CD4-positive, alpha-beta T cell treated with Interleukin-6 for 4 hours (primary cell): ENCODE measurements at regions not wholly inside any gene's neighbourhood (a gene's known extent, or its start where the extent isn't known, plus 50 kb on each side); places are given as distances from the start of the nearest gene placed in this dataset.

Source experiments
- DNase-seq: peaks from one replicate; pipeline ENCODE4 v3.0.0-alpha.2; 2020; ENCODE audit warnings: mixed read lengths

DNA sequence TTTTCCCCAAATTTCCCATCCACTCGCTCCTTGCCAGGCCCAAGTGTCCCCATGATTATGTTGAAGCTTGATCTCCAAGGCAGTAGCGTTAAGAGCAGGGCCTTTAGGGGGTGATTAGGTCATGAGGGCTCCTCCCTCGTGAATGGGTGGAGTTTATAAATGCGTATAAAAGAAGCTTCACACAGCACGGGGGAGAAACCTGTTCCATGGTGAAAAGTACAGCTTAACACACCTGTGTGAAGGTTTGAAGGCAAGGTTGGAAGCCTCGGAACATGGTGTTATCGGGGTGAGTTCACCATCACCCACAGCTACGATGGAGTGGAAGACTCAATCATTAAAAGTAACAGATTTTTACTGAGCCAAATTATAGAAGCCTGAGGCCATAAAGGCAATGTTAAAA is 137.4 kb upstream of the ALKAL2 start:
- no peak for DNase-seq

DNA sequence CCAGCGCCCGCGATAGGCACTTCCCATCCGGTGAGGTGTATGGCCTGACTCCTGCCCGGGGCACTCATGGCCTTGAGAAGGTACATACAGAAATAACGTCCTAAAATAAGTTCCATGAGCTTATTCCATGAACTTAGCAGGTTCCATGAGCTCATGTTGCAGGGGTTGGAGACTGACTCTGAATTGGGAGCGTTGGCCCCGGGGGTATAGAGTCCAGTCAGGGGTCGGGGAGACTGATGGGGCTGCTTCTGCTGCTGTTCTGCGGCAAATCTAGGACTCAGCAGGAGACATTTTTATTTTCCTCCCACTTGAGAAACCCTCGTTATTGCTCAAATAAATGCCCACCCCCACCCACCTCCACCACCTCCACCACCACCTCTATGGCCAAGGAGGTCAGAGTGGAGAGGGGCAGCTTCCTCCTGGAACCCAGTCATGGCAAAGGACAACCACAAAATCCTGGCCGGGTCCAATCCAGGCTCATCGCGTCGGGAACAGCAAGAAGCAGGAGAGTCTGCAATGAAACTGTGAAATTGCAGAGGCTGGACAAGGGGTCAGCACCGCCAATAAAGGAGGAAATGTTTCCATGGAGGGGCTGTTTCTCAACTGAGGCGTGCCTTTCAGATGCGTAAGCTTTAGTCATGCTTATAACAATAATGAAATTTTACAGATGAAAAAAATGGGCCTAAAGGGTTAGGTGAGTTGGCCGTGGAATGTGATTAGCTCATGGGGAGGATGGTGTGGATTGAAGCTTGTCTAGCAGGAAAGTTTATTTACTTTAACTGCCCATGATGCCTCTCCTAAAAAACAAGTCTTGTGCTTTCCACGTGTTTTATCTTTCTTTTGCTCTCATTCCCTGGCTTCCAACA is 136.6 kb upstream of the ALKAL2 start:
- DNase-seq = no peak

DNA sequence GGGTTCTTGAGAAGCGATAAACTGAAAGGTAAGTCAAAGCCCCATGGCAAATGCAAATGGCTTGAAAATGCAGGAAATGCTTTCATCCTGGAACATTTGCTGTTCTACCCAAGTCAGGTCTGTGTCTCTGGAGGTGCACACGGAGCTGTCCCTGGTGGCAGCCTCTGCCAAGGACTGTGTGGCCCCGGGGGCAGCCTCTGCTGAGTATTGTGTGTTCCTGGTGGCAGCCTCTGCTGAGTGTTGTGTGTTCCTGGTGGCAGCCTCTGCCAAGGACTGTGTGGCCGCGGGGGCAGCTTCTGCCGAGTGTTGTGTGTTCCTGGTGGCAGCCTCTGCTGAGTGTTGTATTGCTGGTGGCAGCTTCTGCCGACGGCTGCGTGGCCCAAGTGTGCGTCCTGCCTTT is 135.6 kb upstream of the ALKAL2 start:
- no peak for DNase-seq

DNA sequence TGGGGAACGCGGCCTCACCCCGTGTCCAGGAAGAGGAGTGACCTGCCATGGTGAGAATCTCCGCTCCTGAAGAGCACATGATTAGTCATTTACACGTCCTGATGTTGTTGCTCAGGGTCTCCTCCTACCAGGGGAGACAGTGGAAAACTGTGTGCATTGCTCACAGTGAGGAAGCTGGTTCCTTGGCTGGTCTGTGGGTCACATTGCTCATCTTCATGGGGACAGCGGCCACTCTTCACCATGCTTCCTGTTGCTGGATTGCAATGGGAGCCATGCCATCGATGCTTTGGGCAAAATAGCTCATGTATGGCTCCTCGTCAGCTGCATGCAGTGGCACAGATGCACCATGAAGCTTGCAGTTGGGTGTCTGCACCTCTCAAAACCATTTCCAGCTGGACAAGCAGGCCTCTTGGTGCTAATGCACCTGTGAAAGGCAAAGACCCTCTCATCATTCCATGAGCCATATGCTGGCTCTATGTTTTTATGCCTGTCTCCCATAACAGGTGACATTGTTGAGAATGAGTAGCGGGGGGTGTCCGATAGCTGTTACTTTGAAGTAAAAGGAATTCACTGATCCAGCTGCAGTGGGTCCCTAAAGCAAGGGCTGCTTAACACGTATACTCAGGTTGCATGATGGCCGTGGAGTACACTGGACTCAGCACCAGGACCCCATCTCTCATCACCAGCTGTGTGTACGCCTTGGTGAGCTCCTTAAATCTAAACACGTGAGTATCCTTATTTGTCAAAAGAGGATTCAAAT is 135.0 kb upstream of the ALKAL2 start:
- no peak for DNase-seq

DNA sequence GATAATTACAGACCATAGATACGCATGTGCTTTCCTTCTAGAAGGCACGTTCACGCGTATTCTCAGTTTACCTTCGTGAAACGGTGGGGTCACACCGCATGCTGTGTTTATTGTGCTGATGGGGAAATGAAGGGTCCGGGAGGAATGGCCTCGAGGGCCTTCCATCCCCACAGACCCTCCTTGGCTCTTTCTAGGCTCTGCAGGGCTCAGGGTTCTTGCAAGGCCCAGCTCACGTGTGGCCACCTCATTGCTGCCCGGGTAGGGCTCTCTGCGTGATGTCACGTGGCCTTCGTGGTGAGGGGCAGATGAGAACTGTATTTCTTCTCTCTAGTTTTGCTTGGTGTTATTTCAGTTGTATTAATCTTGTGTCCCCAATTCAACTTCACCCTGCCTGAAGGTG is 133.5 kb upstream of the ALKAL2 start:
- no peak for DNase-seq

DNA sequence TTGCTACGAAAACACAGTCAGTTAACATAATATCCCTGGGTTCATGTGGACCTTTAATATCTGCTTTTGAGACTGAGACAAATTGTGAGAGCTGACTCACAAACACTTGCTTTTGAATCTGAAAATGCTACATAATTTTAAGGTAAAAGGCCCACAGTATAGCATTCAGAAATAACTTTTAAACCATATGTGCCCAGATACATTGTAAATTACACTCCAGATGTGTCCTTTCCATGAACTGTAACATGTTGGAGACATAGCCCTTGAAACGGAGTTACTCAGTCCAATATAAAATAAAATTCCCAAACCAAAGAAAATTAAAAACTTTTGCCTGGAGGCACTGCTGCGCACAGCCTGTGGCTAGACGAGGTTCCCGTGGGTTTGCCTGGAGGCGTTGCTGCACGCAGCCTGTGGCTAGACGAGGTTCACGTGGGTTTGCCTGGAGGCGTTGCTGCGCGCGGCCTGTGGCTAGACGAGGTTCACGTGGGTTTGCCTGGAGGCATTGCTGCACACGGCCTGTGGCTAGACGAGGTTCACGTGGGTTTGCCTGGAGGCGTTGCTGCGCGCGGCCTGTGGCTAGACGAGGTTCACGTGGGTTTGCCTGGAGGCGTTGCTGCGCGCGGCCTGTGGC is 131.9 kb upstream of the ALKAL2 start:
- no peak for DNase-seq

DNA sequence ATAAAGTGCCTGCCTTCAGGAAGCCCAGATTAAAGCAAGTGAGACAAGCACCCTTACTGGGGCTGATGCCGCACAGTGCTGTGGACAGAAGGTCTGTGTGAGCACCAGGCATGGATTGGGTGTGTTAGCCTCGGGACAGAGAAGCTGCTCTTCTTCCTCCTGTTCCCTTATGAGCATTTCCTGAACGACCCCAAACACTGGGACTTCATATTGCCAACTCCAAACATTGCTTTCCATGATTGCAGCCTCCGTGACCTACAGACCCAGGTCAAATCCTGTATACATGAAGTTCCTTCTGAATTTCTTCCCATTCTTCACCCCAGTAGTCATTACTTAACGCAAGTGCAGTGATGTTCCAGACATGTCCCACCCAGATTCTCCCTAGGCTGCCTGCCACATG is 129.8 kb upstream of the ALKAL2 start:
- no peak for DNase-seq

DNA sequence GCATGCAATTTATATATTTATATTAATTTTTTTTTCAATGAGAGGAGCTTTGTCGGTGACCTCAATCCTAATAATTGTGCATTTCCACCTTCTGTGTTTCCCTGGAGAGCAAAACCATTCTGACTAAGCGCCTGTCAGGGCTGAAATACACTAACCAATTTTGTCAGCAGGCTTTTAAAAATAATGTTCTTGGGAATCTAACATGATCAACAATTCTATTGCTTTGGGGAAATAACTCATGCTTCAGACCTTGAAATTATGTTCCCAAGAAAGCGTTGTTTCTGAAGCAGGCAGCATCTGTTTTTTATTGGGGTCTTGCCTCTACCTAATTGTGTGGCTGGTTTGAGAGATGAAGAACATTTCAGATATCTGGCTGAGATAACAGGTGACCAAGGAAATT is 129.1 kb upstream of the ALKAL2 start:
- no peak for DNase-seq

DNA sequence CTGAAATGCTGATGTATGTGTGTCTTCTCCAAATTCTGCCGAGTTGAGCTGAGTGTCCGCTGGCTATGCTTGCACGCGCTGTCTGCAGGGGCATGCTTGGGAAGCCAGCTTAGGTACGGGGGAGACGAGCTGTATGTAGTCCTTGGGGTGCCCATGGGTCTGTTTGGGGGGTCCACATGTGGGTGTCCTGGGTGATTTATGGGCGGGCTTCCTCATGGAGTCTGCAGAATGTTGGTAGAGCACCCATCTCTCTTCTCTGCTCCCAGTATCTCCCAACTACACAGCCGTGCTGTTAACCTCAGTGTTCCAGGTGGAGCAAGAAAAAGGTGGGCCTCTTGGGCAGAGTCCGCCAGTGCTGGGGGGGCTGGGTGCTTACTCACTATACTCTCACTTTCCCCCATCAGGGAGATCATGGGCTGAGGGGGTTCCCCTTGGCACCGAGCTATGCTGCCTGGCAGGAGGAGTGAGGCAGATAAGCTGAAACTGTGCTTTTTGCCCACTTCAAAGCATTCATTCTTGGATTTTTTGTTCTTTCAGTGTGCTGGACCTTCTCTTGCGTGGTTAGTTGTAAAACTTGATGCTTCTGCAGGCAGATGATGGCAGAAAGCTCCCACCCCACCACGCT is 128.2 kb upstream of the ALKAL2 start:
- no peak for DNase-seq

DNA sequence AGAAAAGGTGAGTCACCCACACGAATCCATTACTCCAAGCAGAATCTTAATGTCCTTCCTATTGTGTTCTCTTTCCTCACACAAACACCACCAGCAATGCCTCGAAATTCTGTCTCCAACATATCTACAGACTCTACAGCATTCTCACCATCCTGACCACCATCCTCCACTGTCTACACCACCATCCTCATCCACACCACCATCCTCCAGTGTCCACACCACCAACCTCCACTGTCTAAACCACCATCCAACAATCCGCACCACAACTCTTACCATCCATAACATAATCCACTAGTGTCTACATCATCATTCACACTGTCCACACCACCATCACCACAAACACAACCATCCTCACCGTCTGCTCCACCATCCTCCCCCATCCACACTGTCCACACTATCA is 121.6 kb upstream of the ALKAL2 start:
- no peak for DNase-seq

DNA sequence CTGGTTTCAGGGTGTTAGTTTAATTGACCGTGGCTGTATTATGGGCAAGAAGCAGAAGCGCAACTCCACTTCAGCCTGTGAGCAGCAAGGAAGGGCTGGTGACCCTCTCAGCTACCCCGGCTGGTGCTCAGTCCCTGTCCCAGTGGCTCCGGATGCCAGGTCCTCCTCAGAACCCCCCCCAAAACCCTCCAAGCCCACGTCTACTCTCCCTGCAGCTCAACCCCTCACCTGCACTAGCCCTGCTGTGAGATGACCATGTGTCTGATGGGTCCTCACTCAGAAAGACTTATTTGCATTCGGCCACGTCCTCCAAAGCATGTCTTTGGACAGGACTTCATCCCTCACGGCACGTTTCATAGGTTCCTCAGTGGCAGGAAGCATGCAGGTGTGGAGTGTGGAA is 119.7 kb upstream of the ALKAL2 start:
- no peak for DNase-seq

DNA sequence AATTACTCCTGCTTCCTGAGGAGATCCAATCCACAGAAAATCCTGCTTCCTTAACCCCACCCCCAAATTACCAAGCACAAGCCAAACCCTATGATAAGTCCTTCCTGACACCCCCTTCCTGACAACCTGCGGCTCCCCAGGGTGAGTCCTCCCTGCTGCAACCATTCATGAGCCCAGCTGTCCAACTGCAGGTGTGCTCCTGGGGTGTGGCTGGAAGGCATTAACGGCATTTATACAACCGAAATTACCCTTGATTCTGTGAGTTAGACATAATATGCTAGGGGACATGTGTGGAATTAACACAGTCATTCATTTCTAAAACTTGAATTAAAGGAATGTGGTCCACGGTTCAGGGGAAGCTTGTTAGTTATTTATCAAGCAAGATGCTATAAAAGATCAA is 119.0 kb upstream of the ALKAL2 start:
- no peak for DNase-seq

DNA sequence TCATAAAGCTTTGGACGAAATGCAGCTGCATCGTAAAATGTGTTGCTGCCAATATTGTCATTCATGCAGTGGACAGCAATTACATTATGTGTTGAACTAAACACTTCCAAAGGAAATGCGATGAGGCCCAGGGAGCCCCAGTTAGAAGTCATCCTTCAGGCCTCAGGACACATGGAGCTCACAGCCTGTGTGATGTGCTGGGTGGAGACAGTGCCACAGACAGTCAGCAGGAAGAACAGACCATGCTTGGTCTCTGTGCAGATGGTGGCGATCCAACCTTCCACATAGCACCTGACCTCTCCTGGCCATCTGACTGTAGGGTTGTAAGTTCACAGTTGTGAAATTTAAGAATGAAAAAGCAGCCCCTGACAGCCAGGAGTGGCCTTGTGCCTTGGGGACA is 118.3 kb upstream of the ALKAL2 start:
- DNase-seq = no peak

DNA sequence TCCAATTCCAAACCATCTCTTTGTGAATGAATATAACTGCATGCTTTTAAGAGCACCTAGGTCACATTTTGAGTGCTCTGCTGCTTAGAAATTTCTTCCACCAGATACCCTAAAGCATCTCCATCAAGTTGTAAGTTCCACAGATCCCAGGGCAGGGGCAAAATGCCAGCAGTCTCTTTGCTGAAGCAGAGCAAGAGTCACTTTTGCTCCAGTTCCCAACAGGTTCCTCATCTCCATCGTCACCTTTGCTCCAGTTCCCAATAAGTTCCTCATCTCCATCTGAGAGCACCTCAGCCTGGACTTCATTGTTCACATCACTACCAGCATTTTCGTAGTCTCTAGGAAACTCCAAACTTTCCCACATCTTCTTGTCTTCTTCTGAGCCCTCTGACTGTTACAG is 116.7 kb upstream of the ALKAL2 start:
- DNase-seq = no peak

DNA sequence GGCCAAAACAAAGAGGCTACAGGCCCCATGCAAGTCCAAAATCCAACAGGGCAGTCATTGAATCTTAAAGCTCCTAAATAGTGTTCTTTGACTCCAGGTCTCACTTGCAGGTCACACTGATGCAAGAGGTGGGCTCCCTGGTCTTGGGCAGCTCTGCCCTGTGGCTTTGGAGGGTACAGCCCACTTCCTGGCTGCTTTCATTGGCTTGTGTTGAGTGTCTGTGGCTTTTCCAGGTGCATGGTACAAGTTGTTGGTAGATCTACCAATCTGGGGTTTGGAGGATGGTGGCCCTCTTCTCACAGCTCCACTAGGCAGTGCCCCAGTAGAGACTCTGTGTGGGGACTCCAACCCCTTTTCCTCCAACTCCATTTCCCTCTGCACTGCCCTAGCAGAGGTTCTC is 115.8 kb upstream of the ALKAL2 start:
- DNase-seq = no peak

DNA sequence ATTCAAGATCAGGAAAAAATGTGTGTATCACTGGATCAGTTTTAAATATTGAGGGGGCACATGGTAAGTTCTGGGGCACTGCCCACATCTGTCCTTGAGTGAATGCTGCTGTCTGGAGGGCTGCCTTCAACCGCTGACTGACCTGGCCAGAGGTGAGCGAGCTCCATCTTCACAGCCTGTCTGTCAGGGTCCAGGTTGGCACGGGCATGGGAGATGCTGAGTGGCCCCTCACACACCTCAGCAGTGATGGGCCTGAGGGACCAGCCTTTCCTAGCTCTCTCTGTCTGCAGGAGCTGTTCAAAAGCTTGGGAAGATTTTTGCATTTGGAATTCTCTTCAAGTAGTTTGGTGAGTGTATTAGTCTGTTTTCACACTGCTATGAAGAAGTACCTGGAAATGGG is 114.8 kb upstream of the ALKAL2 start:
- DNase-seq = no peak

DNA sequence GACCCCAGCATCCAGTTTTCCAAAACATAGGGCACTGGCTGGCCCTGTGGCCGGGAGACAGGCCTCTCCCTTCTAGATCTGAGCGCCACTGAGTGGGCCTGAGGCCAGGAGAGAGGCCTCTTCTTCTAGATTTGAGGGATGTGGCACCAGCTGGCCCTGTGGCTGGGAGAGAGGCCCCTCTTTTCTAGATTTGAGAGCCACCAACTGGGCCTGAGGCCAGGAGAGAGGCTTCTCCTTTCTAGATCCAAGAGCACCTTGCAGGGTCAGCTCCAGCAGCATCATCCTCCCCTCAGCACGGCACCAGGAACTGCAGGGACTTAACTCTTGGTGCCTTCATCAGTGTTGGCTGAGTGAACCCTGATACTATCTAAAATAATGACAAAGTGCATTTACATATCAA is 114.3 kb upstream of the ALKAL2 start:
- no peak for DNase-seq

DNA sequence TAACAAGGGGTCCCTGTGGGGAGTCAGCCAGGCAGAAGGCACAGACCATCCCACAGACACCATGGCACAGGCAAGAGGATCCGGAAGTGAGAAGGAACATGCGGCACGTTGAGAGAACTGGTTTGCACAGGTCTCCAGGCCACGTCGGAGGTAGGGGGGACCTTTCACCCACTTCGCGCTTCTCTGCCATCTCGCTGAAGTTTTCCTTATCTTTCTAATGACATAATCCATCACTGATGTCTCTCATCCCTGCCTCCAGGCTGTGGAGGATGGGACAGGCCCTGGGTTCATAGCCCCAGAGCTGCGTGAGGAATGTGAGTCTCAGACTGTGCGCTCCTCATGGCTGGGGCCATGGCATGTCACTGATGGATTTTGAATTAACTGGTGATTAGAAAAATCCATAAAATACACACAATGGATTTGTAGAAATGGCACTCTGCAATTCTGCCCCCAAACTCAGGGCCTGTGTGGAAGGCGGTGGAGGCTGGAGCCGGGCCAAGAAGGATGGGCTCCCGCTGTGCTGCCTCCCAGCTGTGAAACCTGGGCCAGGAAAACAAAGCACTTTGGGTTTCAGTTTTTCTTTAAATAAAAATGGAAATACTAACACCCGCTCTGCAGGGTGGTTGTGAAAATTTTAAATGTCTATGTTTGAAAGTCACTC is 113.3 kb upstream of the ALKAL2 start:
- DNase-seq = no peak

DNA sequence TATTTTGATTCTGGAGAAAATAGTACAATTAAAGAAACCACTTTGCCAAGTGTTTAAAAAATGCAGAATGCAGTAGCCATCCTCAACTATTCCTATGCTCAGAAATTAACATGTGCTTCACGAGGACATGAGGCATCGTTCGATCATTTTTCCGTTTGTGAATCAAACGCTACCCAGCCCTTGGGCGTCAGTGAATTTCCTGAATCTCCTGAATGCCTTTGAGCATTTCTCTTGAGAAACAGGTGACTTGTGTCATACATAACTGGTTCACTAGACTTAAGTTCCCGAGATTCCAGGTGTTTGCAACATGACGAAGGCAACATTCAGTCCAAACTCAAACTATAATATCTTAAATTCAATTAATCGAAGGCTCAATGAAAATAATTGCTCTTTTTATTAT is 110.0 kb upstream of the ALKAL2 start:
- DNase-seq = no peak

DNA sequence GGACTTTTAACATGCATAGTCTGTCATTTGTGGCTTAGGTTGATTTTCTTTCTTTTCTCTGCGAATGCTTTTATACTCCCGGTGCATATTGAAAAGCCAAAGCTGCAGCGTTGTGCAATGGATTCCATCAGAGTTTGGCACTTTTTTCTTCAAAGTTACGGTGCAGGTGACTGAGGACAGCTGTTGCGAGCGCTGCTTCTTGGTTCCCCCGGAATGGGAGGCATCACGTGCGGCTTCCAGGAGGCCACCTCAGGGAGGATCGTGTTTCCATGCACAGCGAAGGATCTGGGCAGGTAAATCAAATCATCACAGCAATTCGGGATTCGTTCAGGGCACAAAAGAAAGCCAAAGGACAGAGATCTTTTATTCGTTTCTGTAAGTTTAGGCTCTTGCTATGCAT is 109.6 kb upstream of the ALKAL2 start:
- no peak for DNase-seq

DNA sequence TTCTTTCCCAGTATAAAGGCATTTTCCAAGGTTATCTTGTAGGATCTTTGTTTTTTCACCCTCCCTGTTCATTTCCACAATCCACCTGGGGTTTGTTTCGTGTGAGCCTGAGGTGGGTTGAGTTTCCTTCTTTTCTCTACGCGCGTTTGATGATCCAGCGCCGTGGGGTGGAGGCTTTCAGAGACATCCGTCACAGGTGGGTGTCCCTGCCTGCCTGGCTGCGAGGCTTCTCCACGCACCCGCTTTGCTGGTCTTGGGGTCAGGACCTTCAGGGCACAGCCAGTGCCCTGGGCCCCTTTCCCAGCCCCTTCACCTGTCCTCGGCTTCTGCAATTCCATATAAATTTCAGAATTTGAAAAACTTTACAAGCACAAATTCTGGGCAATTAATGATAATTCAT is 109.0 kb upstream of the ALKAL2 start:
- DNase-seq = no peak

DNA sequence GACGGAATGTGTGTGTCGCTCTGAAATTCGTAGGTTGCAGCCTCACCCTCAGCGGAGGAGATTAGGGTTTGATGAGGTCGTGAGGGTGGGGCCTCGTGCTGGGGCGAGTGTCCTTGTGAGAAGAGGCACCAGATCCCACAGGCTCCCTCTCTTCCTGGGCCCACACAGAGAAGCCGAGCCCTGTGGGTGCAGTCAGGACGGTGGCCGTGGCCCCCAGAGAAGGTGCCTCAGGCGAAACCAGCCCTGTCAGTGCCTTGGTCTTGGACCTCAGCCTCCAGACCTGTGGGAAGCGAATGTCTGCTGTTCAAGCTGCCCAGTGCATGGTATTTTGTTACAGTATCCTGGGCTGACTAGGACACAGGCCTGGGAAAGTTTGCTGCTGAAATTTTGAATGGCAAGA is 108.0 kb upstream of the ALKAL2 start:
- no peak for DNase-seq
